GM21825 (cell line): ENCODE measurements at regions not wholly inside any gene's neighbourhood (a gene's known extent, or its start where the extent isn't known, plus 50 kb on each side); places are given as distances from the start of the nearest gene placed in this dataset.

Source experiments
- ATAC-seq: cut with Tn5 transposase; IDR thresholded peaks from one replicate; pipeline ENCODE4 v1.9.1; 2021; ENCODE audit warnings: mild to moderate bottlenecking, moderate library complexity; ENCODE audit not compliant: unreplicated experiment

DNA sequence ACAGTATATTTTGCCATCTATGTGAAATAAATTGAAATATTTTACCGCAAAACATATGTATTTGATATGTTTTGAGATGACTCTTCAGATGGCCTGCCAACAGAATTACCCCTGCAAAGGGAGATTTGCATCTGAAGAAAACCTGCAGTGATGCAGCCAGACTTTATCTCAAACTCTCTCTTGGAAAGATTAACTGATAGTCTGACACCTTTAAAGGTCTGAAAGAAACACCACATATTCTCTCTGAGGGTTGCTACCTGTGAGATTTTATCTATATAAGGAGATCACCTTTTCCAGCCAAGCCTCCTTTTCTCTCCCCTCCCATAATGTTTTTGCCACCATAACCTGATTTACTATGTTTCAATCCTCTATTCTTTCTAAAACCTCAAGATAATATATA, 1106.3 kb upstream of the IGFBP7 start:
- no peak for ATAC-seq

DNA sequence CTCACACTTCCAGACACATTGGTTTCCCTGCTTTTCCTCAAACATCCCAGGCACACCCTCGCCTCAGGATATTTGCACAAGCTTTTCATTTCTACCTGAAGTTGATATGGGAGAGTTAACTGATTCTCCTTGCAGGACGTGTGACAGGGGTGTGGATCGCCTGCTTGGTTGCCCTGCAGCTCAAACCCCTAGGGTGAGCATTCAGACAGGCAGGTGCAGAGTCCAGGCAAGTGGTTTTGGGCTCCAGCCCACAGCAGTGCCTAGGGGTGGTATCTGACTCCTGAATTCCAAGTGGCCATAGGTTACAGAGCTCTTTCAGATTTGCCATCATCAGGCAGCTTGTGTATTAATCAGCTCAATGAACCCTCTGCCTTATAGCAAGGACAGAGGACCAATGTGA, 1104.2 kb upstream of the IGFBP7 start:
- ATAC-seq: no peak

DNA sequence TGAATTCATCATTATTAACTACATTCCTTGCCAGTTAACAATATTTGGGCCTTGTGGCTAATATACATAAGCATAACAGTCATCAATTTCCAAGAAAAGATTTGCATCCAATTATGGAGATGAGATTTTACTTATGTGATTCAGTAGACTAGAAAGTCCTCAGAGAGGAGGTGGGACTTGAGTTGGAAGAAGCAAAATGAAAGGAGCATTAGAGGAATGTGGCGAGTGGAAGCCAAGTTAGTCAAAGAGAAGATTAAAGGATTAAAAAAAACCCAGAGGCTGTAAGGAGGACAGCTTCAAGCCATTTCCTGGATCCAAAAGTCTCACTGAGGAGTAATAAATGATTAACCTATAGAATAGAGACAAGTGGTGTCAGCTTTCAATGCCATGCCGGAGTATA, 1099.4 kb upstream of the IGFBP7 start:
- no peak for ATAC-seq

DNA sequence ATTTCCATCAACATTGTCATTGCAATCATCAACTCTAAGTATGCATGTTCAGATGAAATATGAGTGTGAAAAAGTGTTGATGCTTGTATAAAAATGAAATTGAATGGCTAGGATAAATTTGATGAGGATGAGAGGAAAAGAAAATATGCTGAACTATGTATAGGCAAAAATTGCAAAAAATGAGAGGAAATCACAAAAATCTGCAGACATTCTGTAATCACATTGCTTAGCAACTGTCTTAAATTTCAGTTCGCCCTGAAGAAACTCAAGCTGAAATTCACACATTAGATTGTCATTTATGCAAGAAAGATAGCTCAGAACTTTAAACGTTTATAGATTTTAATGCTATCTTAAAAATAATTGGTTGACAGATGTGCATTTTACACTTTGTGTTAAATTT, 1098.8 kb upstream of the IGFBP7 start:
- no peak for ATAC-seq

DNA sequence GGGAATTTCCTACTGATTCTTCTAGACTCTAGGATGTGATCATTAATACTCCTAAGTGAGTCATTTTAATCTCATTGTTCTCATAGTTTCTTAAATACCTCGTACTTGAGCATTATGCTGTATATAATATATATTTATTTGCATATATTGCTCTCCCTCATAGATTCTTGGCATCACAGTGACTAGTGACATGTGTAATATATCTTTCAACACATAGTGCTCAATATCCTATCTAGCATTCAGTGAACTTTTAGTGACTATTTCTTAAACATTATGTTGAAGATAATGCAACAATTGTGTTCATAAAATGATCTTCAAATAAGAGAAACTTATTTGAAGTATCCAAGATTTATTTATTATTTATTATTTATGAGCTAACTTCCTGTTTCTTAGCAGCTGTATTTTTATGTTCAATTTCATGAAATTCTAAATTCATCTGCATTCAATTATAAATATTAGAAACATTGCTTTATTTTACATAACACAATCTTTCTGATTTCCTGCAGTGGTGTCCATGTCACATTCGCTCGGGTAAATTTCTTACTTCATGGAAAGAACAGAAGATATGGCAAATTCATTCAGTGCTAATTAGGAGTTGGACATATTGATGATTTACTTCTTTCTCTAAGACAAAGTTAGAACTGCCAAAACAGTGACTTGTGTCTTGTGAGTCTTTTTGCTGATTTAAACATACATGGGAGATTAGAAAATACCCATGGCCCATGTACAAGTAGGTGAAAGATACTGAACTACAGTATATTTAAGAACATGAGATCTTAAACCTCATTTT, 1095.5 kb upstream of the IGFBP7 start:
- no peak for ATAC-seq

DNA sequence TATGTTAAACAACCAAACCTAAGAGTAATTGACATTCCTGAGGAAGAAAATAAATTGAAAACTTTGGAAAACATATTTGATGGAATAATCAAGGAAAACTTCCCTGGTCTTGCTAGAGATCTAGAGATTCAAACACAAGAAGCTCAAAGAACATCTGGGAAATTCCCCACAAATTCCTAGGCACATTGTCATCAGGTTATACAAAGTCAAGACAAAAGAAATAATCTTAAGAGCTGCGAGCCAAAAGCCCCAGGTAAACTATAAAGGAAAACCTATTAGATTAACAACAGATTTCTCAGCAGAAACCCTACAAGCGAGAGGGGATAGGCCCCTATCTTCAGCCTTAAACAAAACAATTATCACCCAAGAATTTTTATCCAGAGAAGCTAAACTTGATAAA, 1082.0 kb upstream of the IGFBP7 start:
- ATAC-seq: no peak

GRCh38 chr4:58191109-58191508, 1080.9 kb upstream of the IGFBP7 start:
- no peak for ATAC-seq

DNA sequence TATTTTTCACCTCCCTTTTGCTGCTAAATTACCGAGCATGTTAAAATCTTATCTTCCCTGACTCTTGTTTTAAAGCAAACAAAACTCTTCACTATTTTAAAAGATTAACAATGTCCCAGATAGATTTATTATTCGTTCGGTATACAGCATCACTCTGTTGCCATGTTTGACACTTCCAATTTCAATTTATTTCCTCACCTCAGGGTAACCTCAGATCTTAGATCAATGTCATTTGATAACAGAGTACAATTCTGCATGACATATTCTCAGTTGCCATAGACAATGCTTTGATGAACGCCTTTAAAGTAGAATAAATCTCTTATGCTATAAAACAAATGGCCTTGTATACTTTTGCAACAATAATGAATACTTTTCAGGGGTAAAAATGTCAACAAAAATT, 1078.1 kb upstream of the IGFBP7 start:
- no peak for ATAC-seq

DNA sequence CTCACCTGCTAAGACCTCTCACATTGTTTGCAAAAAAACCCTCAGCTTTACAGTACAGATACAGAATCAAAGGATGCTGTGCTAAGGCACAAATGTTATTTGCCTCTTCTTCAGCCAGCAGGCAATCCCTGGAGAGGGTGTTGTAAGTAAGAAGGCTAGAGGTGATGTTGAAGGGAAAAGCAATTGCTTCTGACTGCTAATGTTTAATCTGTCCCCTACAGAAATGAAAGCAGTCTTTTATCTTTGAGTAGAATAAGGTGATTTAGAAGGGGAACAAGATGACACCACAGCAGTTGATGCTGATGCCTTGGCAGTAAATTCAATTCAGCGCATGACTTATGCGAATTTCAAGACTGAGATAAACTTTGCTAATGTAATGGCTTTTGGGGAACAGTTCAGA, 1064.8 kb upstream of the IGFBP7 start:
- ATAC-seq: no peak

GRCh38 chr4:58166490-58166889, 1056.3 kb upstream of the IGFBP7 start:
- ATAC-seq: no peak

DNA sequence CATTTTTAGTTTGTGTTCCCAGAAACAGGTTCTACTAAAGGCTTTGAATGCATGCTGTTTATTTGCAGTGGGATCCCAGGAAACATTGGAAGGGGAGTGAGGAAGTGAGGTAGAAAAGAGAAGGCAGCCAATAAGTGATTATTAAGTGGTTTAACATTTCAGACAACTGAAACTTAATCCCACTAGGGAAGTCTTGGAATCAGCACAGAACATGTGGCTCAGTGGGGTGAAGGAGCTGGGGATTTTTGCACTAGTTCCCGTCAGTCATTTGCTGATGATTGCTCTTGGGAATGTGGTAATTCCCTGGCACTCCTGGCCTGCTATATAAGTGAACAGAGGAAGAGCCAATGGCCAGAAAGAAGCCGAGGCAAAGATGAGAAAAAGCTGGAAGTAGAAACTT, 1053.0 kb upstream of the IGFBP7 start:
- ATAC-seq: no peak

DNA sequence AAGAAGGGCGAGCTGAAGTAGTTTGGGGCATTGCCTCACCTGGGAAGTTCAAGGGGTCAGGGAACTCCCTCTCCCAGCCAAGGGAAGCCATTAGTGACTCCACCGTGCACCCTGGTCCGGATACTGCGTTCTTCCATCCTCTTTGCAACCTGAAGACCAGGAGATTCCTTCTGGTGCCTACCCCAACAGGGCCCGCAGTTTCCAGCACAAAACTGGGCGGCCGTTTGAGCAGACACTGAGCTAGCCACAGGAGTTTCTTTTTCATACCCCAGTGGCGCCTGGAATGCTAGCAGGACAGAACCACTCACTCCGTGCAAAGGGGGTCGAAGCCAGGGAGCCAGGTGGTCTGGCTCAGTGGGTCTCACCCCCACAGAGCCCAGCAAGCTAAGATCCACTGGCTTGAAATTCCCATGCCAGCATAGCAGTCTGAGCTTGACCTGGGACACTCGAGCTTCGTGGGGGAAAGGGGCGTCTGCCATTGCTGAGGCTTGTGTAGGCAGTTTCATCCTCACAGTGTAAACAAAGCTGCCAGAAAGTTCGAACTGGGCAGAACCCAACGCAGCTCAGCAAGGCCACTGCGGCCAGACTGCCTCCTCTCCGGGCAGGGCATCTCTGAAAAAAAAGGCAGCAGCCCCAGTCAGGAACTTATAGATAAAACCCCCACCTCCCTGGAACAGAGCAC, 1039.4 kb upstream of the IGFBP7 start:
- no peak for ATAC-seq

GRCh38 chr4:58144721-58145120, 1034.5 kb upstream of the IGFBP7 start:
- no peak for ATAC-seq

- no peak for ATAC-seq
These were observed 1028.8 kb upstream of the IGFBP7 start for GRCh38 chr4:58138786-58139668.

DNA sequence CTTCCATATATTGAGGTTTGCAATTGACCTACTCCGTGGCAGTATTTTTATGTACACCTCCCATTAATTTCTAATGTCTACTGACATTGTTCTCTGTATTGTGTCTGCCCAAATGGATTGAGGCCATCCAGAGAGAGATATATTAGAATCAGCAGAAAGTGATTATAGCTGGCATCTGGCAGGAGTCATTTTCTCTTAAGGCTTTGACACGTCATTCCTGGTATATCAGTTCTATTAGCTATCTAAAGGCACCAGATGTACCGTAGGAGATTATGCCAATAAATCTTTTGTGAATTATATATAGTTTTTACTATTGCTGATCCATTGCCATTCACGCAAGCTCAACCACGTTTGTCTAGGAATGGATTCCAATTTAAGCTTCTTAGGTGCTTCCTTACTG, 1026.4 kb upstream of the IGFBP7 start:
- ATAC-seq: no peak

- no peak for ATAC-seq
These were observed 1017.5 kb upstream of the IGFBP7 start for GRCh38 chr4:58127680-58128079.

DNA sequence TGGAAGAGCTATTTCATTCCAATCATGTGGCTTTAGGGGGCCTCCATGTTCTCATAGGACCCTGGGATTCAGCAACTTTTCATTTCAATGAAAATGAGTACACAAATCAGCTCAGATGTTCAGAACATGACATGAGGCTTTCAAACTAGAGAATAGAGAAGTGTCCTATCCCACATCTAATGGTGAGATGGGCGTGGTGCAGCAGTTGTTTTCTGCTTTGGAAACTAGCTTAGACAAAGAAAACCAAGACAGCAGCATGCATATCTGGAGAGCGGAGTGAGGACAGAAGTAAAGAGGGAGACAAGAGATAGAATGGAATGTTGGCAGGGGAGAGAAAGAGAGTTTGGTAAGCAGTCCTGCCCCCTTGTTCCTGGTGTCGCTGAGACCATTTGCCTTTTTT, 1009.1 kb upstream of the IGFBP7 start:
- ATAC-seq: no peak

DNA sequence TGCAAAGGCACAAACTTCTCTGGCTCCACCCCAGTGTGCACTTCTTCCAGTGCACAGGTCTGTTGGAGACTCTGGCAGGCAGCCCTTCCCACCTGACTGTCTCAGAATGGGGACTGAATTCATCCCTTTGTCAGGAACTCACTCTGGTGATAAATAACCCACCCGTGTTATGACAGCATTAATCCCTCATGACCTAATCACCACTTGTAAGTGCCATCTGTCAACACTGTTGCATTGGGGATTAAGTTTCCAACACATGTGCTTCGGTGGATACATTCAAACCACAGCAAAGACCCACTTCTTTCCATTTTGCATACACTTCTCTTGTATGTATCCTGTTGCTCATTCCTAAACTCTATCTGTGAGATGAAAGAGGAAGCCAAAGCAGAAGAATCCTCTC, 1002.9 kb upstream of the IGFBP7 start:
- no peak for ATAC-seq

DNA sequence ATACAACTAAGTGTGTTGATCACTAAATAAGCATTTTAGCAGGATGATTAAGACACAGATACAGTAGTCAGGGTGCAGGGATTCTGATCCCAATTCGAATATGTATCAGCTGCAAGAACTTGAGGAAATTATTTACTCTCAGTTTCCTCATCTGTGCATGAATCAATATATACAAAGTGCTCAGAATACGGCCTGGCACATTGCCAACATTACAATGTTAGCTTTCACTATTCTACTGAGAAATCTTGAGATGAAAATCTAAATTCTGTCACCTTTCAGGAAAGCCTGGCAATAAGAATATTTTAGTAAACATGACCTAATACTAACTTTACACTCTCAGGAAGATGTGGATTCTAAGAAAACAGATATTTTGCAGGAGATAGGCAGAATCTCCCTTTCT, 1001.6 kb upstream of the IGFBP7 start:
- no peak for ATAC-seq

DNA sequence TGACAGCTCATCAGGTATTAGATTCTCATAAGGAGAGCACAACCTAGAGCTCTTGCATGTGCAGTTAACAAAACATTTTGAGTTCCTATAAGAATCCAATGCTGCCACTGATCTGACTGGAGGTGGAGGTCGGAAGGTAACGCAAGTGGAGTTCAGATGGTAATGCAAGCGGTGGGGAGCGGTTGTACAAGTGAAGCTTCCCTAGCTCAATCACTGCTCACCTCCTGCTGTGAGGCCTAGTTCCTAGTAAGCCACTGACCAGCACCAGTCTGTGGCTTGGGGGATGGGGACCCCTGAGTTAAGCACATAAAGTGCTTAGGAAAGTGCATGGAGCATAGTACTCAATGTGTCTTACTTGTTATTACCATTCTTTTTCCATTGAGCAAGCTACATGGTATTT, 983.2 kb upstream of the IGFBP7 start:
- no peak for ATAC-seq

- ATAC-seq: no peak
These were observed 980.4 kb upstream of the IGFBP7 start for GRCh38 chr4:58090539-58090938.

DNA sequence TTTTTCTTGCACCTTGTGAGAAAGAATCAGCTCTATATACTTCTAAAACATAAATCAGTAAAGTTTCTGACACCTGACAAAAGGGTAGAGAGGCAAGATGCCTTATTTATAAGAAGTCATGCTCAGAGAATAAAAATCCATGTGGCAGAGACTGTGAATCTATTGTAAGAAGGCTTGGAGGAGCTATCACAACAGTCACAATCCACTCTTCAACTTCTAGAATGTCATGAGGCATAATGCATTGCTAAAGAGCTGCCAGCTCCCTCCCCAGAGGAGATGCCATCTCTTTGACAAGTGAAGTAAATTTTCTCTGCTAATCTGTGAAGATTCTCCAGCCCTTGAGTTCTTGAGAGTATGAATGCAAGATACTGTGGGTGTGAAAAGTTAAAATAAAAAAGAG, 971.2 kb upstream of the IGFBP7 start:
- ATAC-seq: no peak
